ENCODE measurements at regions not wholly inside any gene's neighbourhood (a gene's known extent, or its start where the extent isn't known, plus 50 kb on each side); places are given as distances from the start of the nearest gene placed in this dataset.

DNA sequence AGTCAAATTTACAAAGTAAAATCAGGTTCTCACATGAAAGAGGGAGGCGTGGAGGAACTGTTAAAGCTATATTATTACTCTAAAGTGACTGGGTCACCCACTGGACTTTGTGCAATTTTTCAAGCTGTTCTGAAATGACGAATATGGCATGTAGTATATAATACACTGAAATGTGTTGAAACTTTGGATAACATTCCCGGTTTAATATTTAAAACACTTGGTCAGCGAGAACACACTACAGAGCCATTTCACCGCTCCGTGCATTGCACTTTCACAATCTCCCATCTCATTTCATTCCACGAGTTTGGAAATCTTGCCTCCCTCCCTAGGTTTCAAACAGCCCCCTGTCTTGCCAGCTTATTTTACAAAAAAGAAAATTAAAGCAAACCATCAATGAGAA is 337.9 kb downstream of the WDR11 start:
- TF ChIP-seq, protein P1, sequence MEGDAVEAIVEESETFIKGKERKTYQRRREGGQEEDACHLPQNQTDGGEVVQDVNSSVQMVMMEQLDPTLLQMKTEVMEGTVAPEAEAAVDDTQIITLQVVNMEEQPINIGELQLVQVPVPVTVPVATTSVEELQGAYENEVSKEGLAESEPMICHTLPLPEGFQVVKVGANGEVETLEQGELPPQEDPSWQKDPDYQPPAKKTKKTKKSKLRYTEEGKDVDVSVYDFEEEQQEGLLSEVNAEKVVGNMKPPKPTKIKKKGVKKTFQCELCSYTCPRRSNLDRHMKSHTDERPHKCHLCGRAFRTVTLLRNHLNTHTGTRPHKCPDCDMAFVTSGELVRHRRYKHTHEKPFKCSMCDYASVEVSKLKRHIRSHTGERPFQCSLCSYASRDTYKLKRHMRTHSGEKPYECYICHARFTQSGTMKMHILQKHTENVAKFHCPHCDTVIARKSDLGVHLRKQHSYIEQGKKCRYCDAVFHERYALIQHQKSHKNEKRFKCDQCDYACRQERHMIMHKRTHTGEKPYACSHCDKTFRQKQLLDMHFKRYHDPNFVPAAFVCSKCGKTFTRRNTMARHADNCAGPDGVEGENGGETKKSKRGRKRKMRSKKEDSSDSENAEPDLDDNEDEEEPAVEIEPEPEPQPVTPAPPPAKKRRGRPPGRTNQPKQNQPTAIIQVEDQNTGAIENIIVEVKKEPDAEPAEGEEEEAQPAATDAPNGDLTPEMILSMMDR (IDR thresholded peaks at IDR 0.05; ENCODE audit: poor library complexity, severe bottlenecking) = no peak
- TF ChIP-seq, protein P2, sequence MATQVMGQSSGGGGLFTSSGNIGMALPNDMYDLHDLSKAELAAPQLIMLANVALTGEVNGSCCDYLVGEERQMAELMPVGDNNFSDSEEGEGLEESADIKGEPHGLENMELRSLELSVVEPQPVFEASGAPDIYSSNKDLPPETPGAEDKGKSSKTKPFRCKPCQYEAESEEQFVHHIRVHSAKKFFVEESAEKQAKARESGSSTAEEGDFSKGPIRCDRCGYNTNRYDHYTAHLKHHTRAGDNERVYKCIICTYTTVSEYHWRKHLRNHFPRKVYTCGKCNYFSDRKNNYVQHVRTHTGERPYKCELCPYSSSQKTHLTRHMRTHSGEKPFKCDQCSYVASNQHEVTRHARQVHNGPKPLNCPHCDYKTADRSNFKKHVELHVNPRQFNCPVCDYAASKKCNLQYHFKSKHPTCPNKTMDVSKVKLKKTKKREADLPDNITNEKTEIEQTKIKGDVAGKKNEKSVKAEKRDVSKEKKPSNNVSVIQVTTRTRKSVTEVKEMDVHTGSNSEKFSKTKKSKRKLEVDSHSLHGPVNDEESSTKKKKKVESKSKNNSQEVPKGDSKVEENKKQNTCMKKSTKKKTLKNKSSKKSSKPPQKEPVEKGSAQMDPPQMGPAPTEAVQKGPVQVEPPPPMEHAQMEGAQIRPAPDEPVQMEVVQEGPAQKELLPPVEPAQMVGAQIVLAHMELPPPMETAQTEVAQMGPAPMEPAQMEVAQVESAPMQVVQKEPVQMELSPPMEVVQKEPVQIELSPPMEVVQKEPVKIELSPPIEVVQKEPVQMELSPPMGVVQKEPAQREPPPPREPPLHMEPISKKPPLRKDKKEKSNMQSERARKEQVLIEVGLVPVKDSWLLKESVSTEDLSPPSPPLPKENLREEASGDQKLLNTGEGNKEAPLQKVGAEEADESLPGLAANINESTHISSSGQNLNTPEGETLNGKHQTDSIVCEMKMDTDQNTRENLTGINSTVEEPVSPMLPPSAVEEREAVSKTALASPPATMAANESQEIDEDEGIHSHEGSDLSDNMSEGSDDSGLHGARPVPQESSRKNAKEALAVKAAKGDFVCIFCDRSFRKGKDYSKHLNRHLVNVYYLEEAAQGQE (IDR thresholded peaks at IDR 0.05; ENCODE audit: borderline replicate concordance) = no peak
- TF ChIP-seq TAF1 (IDR thresholded peaks at IDR 0.05; ENCODE audit: low read depth) = no peak
- no peak for TF ChIP-seq POLR2AphosphoS5 (IDR thresholded peaks at IDR 0.05)
